Activated naive CD4-positive, alpha-beta T cell treated with anti-CD3 and anti-CD28 coated beads, Interleukin-2, amount 10 ng/mL, durations not matched to agents 7 days and 5 days (primary cell): ENCODE measurements at regions not wholly inside any gene's neighbourhood (a gene's known extent, or its start where the extent isn't known, plus 50 kb on each side); places are given as distances from the start of the nearest gene placed in this dataset.

Experiments
- CTCF ChIA-PET: fragments of 350-600 bp; sonication (Branson Sonifier 250); formaldehyde crosslinking; loops from one replicate; lab custom pipeline; 2021; ENCODE audit warnings: antibody characterized with exemption; lab: Charles Lee
- DNase-seq: peaks from one replicate; pipeline ENCODE4 v3.0.0-alpha.2; 2020
- H3K27ac Mint-ChIP-seq: one replicate; pipeline ENCODE4 v1.8.0; 2021; ENCODE audit warnings: mild to moderate bottlenecking, moderate library complexity, mixed read lengths
- H3K27me3 Mint-ChIP-seq: one replicate; pipeline ENCODE4 v1.8.0; 2021; ENCODE audit warnings: mild to moderate bottlenecking, mixed read lengths
- H3K36me3 Mint-ChIP-seq: one replicate; pipeline ENCODE4 v1.8.0; 2021; ENCODE audit warnings: mixed read lengths
- H3K4me1 Mint-ChIP-seq: one replicate; pipeline ENCODE4 v1.8.0; 2021; ENCODE audit warnings: mixed read lengths
- H3K4me3 Mint-ChIP-seq: one replicate; pipeline ENCODE4 v1.8.0; 2021; ENCODE audit warnings: mild to moderate bottlenecking, moderate library complexity, mixed read lengths
- H3K9me3 Mint-ChIP-seq: one replicate; pipeline ENCODE4 v1.8.0; 2021; ENCODE audit warnings: mixed read lengths

DNA sequence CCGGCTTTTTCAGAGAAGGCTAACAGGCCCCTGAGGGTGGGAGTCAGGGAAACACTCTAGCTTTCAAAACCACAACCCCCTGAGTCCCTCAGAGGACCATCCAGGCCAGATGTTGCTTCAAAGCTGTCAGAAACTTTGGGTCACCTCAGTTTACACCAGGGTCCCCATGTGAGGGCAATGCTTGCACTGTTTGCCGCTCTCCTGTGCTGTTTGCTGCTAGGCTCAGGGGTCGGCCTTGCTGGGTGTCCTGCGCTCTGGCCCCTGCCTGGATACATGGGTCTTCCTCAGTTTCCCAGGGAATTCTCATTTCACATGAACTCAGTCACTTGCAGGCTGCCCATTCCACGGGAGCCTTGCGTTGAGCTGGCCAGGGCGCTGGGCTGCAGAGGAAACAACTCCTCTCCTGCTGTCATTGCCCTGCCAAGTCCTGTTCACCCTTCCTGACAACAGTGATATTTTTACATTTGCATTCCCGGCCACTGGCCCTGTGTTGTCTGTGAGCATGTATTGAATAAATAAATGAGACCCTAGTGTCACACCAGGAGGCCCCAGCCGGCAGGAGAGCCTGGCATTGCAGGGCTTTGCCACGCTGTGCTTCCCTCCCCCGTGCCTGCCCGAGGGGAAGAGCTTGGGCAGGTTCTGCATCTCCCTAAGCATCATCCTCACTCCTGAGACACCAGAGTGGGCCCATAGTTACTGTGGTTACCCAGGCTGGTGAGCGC is 73.2 kb upstream of the RAB6C start:
- CTCF ChIA-PET, result no interaction called here
- Mint-ChIP-seq H3K4me3 (no peak overlapping the region), H3K36me3 (no peaks in the 10 kb centered on the region), H3K27me3 (no peaks in the 10 kb centered on the region), H3K27ac (no peak overlapping the region), H3K4me1 (no peaks in the 10 kb centered on the region), H3K9me3 (no peaks in the 10 kb centered on the region)
- DNase-seq, result no peak

DNA sequence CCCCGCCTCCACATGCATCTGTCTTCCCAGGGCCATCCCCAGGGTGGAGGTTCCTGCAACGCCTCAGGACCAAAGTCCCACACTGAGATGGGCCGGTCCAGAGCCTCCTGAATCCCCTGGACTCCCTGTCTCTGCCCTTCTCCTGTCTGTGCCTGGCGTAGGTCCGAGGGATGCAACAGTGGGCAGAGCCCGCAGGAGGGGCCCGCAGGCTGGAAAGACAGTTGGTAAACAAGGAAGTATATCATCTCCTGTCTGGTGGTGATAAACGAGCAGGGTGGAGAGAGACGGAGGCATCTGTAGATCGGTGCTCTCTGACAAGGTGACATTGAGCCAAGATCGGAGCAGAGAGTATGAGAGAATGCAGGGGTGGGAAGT is 72.6 kb upstream of the RAB6C start:
- Mint-ChIP-seq H3K27me3 (no peaks in the 10 kb centered on the region), H3K4me1 (no peaks in the 10 kb centered on the region), H3K9me3 (no peaks in the 10 kb centered on the region), H3K36me3 (no peaks in the 10 kb centered on the region), H3K27ac (no peak overlapping the region), H3K4me3 (no peak overlapping the region)
- CTCF ChIA-PET, result no interaction called here
- DNase-seq, result no peak

DNA sequence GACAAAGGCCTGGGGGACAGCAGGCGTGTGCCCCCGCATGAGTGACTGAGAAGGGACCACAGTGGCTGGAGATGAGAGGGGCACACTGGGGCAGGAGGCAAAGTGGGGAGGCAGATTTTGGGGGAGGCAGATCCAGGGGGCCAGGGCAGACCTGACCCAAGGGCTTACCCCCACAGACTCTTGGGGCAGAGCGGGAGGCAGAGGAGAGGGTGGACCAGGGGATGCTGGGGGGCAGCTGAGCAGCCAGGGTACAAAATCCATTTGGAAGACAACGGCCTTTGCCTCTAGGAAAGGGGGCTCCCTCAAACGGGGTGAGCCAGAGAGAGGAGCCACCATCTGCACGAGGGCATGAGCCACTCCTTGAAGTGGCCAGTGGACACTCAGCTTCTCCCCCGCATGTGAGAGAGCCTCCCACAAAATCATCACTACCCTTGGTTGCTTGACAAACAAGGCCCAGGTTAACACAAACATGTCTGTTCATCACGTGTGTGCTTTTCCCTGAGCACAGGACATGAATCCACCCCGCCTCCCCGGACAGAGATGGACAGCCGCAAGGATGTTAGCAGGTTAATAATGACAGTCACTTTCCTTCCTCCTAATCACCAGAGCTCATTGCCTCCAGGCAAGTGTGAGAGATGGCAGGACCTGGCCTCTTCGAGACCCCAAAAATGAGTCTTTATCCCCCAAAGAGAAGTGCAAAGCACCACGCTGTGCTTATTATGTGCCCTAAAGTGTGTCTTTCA is 72.0 kb upstream of the RAB6C start:
- H3K27ac Mint-ChIP-seq, result no peak overlapping the region
- H3K4me1 Mint-ChIP-seq, result no peaks in the 10 kb centered on the region
- no peaks in the 10 kb centered on the region for H3K27me3 Mint-ChIP-seq
- H3K9me3 Mint-ChIP-seq, result no peaks in the 10 kb centered on the region
- CTCF ChIA-PET, result no interaction called here
- no peak for DNase-seq
- H3K4me3 Mint-ChIP-seq, result no peak overlapping the region
- no peaks in the 10 kb centered on the region for H3K36me3 Mint-ChIP-seq

DNA sequence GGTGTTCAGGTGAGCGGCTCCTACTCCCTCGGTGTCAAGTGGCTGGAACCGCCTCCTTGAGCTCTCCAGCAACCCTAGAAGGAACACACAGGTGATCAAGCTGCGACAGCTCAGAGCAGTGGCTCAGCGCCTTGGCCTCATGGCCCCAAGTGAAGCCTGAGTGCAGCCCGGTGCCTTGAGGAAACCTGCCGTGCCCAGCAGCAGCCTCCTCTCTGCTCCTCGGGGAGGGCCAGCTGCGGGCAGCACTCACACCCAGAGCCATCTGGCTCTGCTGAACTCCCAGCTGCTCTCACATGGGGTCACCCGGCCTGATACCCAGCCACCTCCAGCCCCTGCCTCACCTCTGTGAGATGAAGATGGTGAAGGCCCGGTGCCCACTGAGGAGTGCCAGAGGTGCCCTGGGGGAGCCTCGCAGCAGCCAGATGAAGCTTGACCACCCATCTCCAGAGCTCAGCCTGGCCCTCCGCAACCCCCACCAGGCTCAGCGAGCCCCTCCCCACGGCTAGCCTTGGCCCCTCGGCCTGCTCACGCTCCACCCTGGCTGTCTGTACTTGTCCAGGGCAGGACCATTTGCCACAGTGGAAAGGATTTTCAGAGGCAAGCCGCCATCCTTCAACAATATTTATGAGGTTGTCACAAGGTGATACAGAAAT is 70.6 kb upstream of the RAB6C start:
- DNase-seq, result no peak
- CTCF ChIA-PET, result no interaction called here
- H3K27ac Mint-ChIP-seq, result no peak overlapping the region
- no peaks in the 10 kb centered on the region for H3K4me1 Mint-ChIP-seq
- no peaks in the 10 kb centered on the region for H3K9me3 Mint-ChIP-seq
- no peaks in the 10 kb centered on the region for H3K36me3 Mint-ChIP-seq
- no peak overlapping the region for H3K4me3 Mint-ChIP-seq
- no peaks in the 10 kb centered on the region for H3K27me3 Mint-ChIP-seq

DNA sequence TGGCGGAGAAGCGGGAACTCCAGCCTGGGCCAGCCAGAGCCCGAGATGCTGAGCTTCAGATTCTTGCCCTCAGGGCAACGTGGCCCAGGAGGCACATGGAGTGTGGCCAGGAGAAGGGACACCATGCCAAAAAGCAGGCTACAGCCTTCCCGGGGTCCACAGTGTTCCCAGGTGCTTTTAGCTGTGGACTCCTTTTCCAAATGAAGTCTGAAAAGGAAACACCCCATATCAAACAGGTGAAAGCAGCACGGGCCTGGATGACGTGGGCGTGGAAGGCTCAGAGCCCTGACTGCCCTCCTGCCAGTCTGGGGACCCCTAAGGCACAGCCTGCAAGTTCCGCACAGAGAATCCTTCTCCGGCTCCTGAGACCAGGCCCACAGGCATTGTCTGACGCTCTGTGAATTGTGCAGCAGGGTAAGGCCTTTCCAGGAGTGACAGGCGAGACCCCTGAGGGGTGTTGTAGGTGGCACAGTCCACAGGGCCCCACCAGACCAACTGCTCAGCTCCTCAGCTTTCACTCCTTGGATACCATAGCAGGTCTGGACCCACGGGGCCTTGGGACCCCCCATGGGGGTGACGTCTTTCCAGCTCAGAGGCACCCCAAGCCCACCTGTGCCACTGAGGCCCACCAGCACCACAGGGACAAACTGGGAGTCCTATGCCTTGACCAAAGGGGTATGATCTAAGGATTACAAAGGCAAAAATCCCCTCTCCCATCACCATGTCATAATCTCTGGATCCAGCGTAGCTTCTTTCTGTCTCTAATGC is 69.6 kb upstream of the RAB6C start:
- H3K4me3 Mint-ChIP-seq, result no peak overlapping the region
- no peaks in the 10 kb centered on the region for H3K36me3 Mint-ChIP-seq
- H3K9me3 Mint-ChIP-seq, result no peaks in the 10 kb centered on the region
- no peaks in the 10 kb centered on the region for H3K27me3 Mint-ChIP-seq
- no peak for DNase-seq
- CTCF ChIA-PET, result no interaction called here
- H3K4me1 Mint-ChIP-seq, result no peaks in the 10 kb centered on the region
- no peak overlapping the region for H3K27ac Mint-ChIP-seq

DNA sequence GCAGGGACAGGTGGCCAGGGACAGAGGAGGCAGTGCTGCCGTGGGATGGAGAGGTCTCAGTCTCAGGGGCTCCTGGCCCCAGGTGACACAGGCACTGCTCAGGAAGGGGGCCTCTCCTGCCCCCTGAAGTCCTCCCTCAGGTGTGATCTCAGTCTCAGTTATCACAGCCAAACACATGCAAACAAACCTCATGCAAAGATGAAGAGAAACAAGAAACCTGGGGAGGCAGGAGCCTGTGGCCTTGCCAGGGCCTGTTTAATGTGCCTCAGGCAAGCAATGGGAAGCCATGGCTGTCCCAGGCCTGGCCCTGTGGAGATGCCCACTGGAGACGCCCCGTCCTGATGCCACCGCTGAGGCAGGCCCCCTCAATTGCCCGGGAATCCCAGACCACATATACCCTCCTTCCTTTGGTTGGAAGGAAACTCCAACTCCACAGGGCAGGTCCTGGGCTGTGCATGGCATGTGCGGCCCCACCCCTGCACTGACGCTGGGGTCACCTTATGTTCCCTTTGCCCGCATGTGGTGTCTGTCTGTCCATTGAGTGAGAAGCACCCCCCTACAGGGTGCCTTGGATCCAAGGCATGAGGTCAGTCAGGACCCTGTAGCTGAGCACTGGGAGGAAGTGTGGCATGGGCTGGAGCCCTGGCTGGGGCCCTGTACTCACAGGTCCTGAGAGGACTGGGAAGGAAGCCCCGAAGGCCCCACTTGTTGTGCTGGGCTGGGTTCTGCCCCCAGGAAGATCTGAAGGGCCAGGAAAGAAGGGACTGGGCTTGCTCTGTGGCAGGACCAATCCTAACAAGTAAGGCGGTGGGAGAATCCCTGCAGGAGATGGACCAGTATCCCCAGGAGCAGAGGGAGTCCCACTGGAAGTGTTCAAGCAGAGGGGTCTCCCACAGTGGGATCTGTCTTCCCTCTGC is 68.8 kb upstream of the RAB6C start:
- CTCF ChIA-PET, result no interaction called here
- DNase-seq, result no peak
- Mint-ChIP-seq H3K36me3 (no peaks in the 10 kb centered on the region), H3K9me3 (no peaks in the 10 kb centered on the region), H3K4me3 (no peak overlapping the region), H3K27me3 (no peaks in the 10 kb centered on the region), H3K4me1 (no peaks in the 10 kb centered on the region), H3K27ac (no peak overlapping the region)

DNA sequence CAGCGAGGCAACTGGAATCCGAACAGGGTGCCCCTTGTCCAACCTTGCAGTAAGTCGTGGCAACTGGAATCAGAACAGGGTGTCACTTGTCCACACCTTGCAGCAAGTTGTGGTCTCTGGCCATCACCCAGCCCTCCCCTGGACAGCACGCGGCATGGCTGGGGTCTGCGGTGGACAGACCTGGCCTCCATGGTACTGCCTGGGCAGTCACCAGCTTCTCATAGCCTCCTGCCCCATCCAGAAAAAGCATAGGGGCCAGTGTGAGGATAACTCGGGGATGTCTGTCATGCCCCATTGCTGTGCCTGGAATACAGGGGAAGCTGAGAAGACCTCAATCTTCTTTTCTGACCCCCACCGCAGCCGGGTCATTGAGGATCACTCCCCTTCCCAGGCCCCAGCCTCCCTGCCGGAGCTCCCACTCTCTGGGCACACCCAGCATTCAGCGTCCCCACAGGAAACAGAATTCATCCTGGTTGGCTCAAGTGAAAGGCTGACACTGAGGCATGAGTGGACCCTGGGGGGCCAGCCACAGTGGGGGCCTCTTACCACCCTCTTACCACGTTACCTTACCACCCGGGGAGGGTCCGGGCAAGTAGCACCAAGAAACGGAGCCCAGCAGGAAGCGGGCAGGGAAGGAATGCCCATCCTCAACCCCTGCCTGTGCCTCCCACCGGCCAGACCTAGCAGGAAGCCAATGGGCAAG is 68.0 kb upstream of the RAB6C start:
- Mint-ChIP-seq H3K4me3 (no peak overlapping the region), H3K4me1 (no peaks in the 10 kb centered on the region), H3K9me3 (no peaks in the 10 kb centered on the region), H3K27me3 (no peaks in the 10 kb centered on the region), H3K27ac (no peak overlapping the region), H3K36me3 (no peaks in the 10 kb centered on the region)
- CTCF ChIA-PET, result no interaction called here
- no peak for DNase-seq

DNA sequence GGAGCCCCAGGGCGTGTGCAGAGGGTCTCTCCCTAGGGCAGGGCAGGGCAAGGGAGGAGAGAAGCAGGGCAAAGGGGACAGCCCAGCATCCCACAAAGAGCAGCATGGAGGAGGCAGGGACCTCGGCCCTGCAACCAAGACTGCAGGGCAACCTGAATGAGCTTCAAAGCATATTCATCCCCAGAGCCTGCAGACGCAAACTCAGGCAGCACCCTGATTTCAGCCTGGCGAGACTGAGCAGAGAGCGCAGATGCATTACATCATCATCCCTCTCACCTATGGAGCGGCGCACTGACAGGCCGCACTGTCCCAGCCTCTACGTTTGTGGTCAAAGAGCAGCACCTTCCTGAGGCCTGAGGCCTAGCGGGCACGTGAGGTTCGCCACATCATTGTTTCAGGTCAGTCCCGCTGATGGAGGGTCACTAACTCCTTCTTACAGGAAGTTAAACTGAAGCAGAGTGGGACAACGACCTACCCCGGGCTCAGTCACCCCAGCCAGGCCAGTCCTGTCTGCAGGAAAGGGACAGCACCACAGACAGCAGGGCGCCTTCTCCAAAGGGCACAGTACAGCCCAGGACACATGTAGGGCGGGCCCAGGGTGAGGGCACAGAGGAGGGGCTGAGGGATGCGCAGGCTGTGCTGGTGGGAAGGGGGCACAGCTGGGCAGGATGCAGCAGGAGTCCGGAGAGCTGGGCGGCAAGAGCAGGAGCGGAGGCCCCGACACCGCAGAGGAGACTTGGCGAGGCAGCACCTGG is 67.2 kb upstream of the RAB6C start:
- Mint-ChIP-seq H3K27ac (no peak overlapping the region), H3K36me3 (no peaks in the 10 kb centered on the region), H3K9me3 (no peaks in the 10 kb centered on the region), H3K4me3 (no peak overlapping the region), H3K27me3 (no peaks in the 10 kb centered on the region), H3K4me1 (no peaks in the 10 kb centered on the region)
- no peak for DNase-seq
- CTCF ChIA-PET, result no interaction called here

DNA sequence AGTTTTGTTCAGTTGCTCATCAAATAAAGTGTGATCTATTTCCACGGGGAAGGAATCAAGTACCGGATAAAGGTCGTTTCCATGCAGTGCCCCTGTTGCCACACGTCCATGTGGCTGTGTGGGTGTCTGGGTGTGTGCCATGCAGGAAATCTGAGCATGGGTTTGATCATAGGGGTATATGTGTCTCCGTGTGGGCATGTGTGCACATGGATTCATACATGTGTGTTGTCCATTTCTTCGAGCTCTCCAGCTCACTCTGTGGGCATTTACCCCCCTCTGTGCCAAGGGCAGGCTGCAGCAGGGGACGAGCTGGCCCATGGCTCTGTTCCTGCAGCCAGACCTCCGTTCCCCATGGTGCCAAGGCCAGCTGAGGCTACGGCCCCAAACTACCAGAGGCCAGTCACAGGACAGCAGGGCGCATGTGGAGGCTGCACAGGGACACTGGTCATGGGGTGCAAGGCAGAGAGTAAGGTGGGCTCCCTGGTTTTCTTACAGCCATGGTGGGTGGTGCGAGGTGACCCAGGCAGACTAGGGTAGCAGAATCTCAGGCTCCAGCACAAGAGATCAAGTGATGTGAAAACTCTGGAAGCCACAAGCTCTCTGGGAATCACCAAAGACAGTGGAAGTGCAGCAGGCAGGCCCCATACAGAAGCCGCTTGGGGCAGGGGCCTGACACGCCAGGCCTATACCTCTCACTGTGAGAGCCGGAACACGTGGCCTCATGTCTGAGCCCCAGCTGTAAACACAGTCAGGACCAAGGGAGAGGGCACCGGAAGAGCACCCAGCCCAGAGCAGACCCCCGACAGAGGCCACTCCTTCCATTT is 66.4 kb upstream of the RAB6C start:
- Mint-ChIP-seq H3K27ac (no peak overlapping the region), H3K4me3 (no peak overlapping the region), H3K4me1 (no peaks in the 10 kb centered on the region), H3K9me3 (peaks cover 6% of the 10 kb centered on the region), H3K36me3 (no peaks in the 10 kb centered on the region), H3K27me3 (no peaks in the 10 kb centered on the region)
- CTCF ChIA-PET, result no interaction called here
- DNase-seq, result no peak

DNA sequence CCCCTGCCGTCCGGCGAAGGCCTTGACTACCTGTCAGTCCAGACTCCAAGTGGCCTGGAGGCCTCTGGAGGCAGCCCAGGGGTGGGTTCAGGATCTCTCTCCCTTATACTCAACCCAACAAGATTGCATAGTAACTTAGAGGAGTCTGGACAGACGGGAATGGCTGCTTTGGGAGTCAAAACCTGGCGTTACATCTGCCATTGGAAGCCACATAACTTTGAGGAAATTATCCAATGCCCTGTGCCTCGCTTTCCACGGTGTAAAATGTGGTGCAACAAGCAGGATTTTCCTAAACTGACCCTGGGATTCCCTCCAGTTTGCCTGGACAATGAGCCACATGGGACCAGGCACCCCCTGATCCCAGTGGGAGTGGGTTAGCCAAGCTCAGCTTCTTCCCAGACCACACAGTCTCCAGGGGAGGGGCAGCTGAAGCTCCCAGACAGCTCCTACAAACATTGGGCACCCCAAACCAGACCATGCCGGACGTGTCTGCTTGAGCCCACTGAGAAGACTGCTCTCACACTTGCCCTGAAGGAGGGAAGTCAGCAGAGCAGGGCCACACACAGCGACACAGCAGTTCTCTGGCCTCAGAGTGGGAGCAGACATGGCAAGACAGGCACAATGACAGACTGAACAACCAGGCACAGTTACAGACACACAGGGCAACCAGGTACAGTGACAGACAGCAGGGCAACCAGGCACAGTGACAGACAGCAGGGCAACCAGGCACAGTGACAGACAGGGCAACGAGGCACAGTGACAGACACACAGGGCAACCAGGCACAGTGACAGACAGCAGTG is 65.6 kb upstream of the RAB6C start:
- DNase-seq, result no peak
- no peaks in the 10 kb centered on the region for H3K36me3 Mint-ChIP-seq
- no peak overlapping the region for H3K4me3 Mint-ChIP-seq
- H3K4me1 Mint-ChIP-seq, result no peaks in the 10 kb centered on the region
- H3K27ac Mint-ChIP-seq, result no peak overlapping the region
- CTCF ChIA-PET, result no interaction called here
- peaks cover 8% of the 10 kb centered on the region for H3K27me3 Mint-ChIP-seq
- H3K9me3 Mint-ChIP-seq, result peaks cover 11% of the 10 kb centered on the region

DNA sequence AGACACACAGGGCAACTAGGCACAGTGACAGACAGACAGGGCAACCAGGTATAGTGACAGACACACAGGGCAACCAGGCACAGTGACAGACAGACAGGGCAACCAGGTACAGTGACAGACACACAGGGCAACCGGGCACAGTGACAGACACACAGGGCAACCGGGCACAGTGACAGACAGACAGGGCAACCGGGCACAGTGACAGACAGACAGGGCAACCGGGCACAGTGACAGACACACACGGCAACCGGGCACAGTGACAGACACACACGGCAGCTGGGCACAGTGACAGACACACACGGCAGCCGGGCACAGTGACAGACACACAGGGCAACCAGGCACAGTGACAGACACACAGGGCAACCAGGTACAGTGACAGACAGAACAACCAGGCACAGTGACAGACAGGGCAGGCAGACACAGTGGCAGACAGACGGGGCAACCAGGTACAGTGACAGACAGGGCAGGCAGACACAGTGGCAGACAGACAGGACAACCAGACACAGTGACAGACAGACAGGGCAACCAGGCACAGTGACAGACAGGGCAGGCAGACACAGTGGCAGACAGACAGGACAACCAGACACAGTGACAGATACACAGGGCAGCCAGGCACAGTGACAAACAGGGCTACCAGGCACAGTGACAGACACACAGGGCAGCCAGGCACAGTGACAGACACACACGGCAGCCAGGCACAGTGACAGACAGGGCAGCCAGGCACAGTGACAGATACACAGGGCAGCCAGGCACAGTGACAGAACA is 64.7 kb upstream of the RAB6C start:
- Mint-ChIP-seq H3K36me3 (no peaks in the 10 kb centered on the region), H3K9me3 (peaks cover 13% of the 10 kb centered on the region), H3K27me3 (peaks cover 13% of the 10 kb centered on the region), H3K4me3 (no peak overlapping the region), H3K27ac (no peak overlapping the region), H3K4me1 (no peaks in the 10 kb centered on the region)
- CTCF ChIA-PET, result no interaction called here
- DNase-seq, result no peak
